ENCODE measurements at regions not wholly inside any gene's neighbourhood (a gene's known extent, or its start where the extent isn't known, plus 50 kb on each side); places are given as distances from the start of the nearest gene placed in this dataset.

GRCh38 chr4:173880897-173881296 lies 350.9 kb upstream of the HAND2 start:
- Histone ChIP-seq H3K27ac (ENCODE audit: insufficient read length, low read depth, low read length) (no peak overlapping the region), H3K79me1 (ENCODE audit: insufficient read depth, low read depth, low read length, poor library complexity, severe bottlenecking) (no peaks in the 10 kb centered on the region), H3K27me3 (ENCODE audit: insufficient read depth, low read length) (no peaks in the 10 kb centered on the region), H2BK20ac (ENCODE audit: low read depth, low read length, poor library complexity, severe bottlenecking) (no peak overlapping the region), H3K79me2 (ENCODE audit: insufficient read depth, low read length) (no peaks in the 10 kb centered on the region), H4K8ac (replicated peaks; ENCODE audit: insufficient read length, low read depth, low read length) (no peak overlapping the region), H3K56ac (ENCODE audit: insufficient read length, low read depth, low read length) (no peak overlapping the region), H3K4me1 (ENCODE audit: insufficient read depth, low read length) (no peaks in the 10 kb centered on the region), H3K23ac (ENCODE audit: insufficient read length, low read depth, low read length) (no peak overlapping the region), H2AK5ac (ENCODE audit: insufficient read length, low read length) (no peak overlapping the region), H3K4me2 (ENCODE audit: insufficient read depth, insufficient read length, low read length) (no peak overlapping the region), H2BK15ac (ENCODE audit: low read depth, low read length) (no peak overlapping the region), H3T11ph (ENCODE audit: low read length) (no peak overlapping the region), H2BK120ac (ENCODE audit: low read depth, low read length, poor library complexity, severe bottlenecking) (no peak overlapping the region), H3K23me2 (ENCODE audit: insufficient read length, low read depth, low read length, poor library complexity, severe bottlenecking) (no peaks in the 10 kb centered on the region), H4K5ac (ENCODE audit: insufficient read length, low read depth, low read length) (no peak overlapping the region), H4K91ac (ENCODE audit: insufficient read length, low read depth, low read length) (no peak overlapping the region), H3K18ac (ENCODE audit: insufficient read length, low read depth, low read length) (no peak overlapping the region), H4K20me1 (ENCODE audit: control insufficient read depth, insufficient read depth, insufficient read length) (no peaks in the 10 kb centered on the region), H3K4ac (ENCODE audit: low read depth, low read length) (no peak overlapping the region), H3K9ac (ENCODE audit: extremely low read depth, insufficient read length, low read length) (no peak overlapping the region), H2BK12ac (ENCODE audit: insufficient read length, low read depth, low read length) (no peak overlapping the region), H2AFZ (ENCODE audit: low read length) (no peak overlapping the region), H3K14ac (ENCODE audit: insufficient read depth, low read length) (no peak overlapping the region), H3K9me3 (ENCODE audit: control insufficient read depth, low read depth, low read length) (no peaks in the 10 kb centered on the region), H2BK5ac (ENCODE audit: insufficient read length, low read length) (no peak overlapping the region)
- Mint-ChIP-seq H3K4me3 (no peak overlapping the region), H3K9me3 (peaks cover 2 to 3% of the 10 kb centered on the region in 2 experiments; a peak in 3 of 5 replicates), H3K27ac (no peak overlapping the region), H3K36me3 (ENCODE audit: insufficient read depth in 1 of 3, low read depth in 3 of 3) (no peaks in the 10 kb centered on the region; a peak in 1 of 7 replicates), H3K27me3 (ENCODE audit: low read depth) (no peaks in the 10 kb centered on the region), H3K4me1 (peaks cover 2 to 13% of the 10 kb centered on the region in 2 experiments; a peak in 2 of 4 replicates)
- no CpG with 5 or more reads among the region's 1 CpG for WGBS (ENCODE audit: extremely low coverage, insufficient read length, low lambda C conversion rate)
- DNase-seq, result no peak
- TF ChIP-seq CTCF (conservative IDR thresholded peaks at IDR 0.05), result no peak
